Karpas-422 (cell line): ENCODE measurements at regions not wholly inside any gene's neighbourhood (a gene's known extent, or its start where the extent isn't known, plus 50 kb on each side); places are given as distances from the start of the nearest gene placed in this dataset.

ENCODE experiments used
- DNase-seq: peaks from one replicate; pipeline ENCODE4 v3.0.0-alpha.2; 2015
- H2AFZ ChIP-seq: fragments of 200-600 bp; sonication (generic); 2 replicates; pipeline ENCODE4 v1.6.1; 2014; ENCODE audit warnings: antibody characterized with exemption, low read length, mixed read lengths
- H3K27ac ChIP-seq: fragments of 200-600 bp; sonication (generic); 2 replicates; pipeline ENCODE4 v1.5.1; 2014; ENCODE audit warnings: mild to moderate bottlenecking, low read length, moderate library complexity
- H3K27me3 ChIP-seq: fragments of 200-600 bp; sonication (generic); 2 replicates; pipeline ENCODE4 v1.6.1; 2014; ENCODE audit warnings: low read length, mixed read lengths
- H3K36me3 ChIP-seq: fragments of 200-600 bp; sonication (generic); 2 replicates; pipeline ENCODE4 v1.6.1; 2014; ENCODE audit warnings: low read length, mixed read lengths; ENCODE audit not compliant: insufficient read depth
- H3K4me1 ChIP-seq: fragments of 200-600 bp; sonication (generic); 2 replicates; pipeline ENCODE4 v1.6.1; 2014; ENCODE audit warnings: mild to moderate bottlenecking, low read length, mixed read lengths
- H3K4me2 ChIP-seq: fragments of 200-600 bp; sonication (generic); 2 replicates; pipeline ENCODE4 v1.6.1; 2014; ENCODE audit warnings: low read length, low read depth, mild to moderate bottlenecking; ENCODE audit not compliant: poor library complexity, severe bottlenecking
- H3K4me3 ChIP-seq: fragments of 200-600 bp; sonication (generic); 2 replicates; pipeline ENCODE4 v1.5.1; 2014; ENCODE audit warnings: mild to moderate bottlenecking, antibody characterized with exemption, low read length, mixed read lengths
- H3K79me2 ChIP-seq: fragments of 200-600 bp; sonication (generic); 2 replicates; pipeline ENCODE4 v1.6.1; 2014; ENCODE audit warnings: mild to moderate bottlenecking, low read length, mixed read lengths
- H3K9ac ChIP-seq: fragments of 200-600 bp; sonication (generic); 2 replicates; pipeline ENCODE4 v1.6.0; 2014; ENCODE audit warnings: low read length
- H3K9me2 ChIP-seq: fragments of 200-600 bp; sonication (generic), shearing (Covaris generic); replicated peaks from 2 replicates; pipeline ENCODE4 v1.6.0; 2014; ENCODE audit warnings: mild to moderate bottlenecking, low read length, moderate library complexity; ENCODE audit not compliant: insufficient read depth
- H3K9me3 ChIP-seq: fragments of 300-700, 200-600 bp; sonication (generic); 2 replicates; pipeline ENCODE4 v1.6.1; 2014; ENCODE audit warnings: low read length, mixed read lengths
- H4K20me1 ChIP-seq: fragments of 200-600 bp; sonication (generic); 2 replicates; pipeline ENCODE4 v1.6.1; 2014; ENCODE audit warnings: mild to moderate bottlenecking, antibody characterized with exemption, low read length, low read depth; ENCODE audit not compliant: insufficient read depth

- no peaks in the 10 kb centered on the region for H3K79me2 ChIP-seq
- no peaks in the 10 kb centered on the region for H4K20me1 ChIP-seq
- H3K9ac ChIP-seq, result no peak overlapping the region
- no peak for DNase-seq
- no peak overlapping the region for H3K27ac ChIP-seq
- H3K9me3 ChIP-seq, result no peaks in the 10 kb centered on the region
- H3K4me3 ChIP-seq, result no peak overlapping the region
- no peak overlapping the region for H3K4me2 ChIP-seq
- no peak overlapping the region for H2AFZ ChIP-seq
- H3K36me3 ChIP-seq, result no peaks in the 10 kb centered on the region
- H3K9me2 ChIP-seq, result no peaks in the 10 kb centered on the region
- no peaks in the 10 kb centered on the region for H3K27me3 ChIP-seq
- H3K4me1 ChIP-seq, result no peaks in the 10 kb centered on the region
Observed at GRCh38 chr4:67054896-67055295, 490.4 kb downstream of the CENPC start.

DNA sequence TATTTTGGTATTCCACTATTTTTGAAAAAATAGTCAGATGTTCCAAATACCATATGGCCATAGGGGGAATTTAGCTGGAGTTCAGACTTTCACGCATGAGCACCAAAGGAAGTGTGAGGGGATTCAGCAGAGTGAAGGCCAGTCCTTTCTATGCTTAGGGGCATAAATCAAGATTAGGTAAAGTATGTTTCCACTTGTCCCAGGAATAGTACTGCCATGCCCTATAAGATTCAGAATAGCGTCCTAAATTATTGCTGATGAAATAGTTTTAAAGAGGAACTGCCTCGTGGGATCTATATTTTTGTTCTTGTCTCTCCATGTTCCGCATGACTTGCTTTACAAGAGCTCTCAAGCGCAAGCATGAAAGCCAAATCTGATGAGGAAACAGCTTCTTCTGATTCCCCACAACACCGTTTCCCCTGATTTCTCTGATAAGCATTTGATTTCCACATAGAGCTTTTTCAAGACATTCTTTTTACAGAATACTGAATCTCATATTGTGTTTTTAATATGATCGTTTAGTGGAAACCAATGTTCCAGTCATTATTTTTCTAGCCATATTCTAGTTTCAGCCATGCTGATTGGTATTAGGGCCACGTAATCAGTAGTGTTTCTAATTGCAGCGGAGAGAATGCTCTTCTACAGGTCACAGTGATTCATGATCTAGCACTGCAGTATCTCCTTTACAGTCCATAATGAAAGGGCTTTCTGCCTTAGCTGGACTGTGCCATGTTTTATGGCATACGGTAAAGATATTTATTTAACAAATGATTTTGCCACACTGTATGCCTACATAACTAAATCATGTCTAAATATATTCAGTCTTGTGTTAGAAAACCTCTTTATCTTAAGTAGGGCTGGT lies 492.3 kb downstream of the CENPC start:
- Histone ChIP-seq H3K79me2 (no peaks in the 10 kb centered on the region), H3K4me3 (no peak overlapping the region), H3K4me2 (no peak overlapping the region), H3K4me1 (no peaks in the 10 kb centered on the region), H3K9me3 (no peaks in the 10 kb centered on the region), H3K27ac (no peak overlapping the region), H3K27me3 (no peaks in the 10 kb centered on the region), H4K20me1 (no peaks in the 10 kb centered on the region), H3K9me2 (no peaks in the 10 kb centered on the region), H3K36me3 (no peaks in the 10 kb centered on the region), H2AFZ (no peak overlapping the region), H3K9ac (no peak overlapping the region)
- no peak for DNase-seq

DNA sequence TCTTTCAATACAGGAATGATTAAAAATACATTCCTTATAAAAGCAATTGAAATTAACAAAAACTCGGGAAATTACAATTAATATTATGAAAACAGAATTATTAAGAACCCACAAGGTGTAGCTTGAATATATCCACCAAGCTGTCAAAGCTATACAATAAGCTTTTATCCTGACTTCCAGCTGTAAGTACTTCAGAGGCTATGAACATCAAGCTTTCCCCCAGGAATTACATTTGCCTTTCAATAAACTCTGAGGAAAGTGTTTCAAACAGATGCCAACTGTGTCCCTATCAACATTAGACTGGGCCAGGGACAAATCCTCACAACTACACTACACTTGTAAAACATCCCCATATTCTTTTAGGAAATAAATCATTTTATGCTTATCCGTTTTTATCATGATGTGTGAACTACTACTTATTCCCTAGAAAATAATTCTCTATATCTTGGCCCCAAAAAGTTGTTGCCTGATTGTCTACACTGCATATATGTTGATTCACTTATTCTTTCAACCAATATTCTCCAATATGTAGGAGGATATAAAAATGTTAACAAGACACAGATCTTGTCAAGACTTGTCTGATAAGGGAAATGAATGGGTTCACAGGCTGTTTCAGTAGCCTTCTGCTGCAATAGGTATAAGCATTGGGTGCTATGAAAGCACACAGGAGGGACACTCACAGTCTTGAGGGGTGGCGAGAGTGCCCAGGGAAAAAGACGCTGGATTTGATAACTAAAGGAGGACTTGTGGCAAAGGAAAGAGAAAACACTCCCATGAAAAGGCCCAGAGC lies 494.1 kb downstream of the CENPC start:
- no peaks in the 10 kb centered on the region for H3K79me2 ChIP-seq
- H2AFZ ChIP-seq, result no peak overlapping the region
- H3K9me3 ChIP-seq, result no peaks in the 10 kb centered on the region
- no peaks in the 10 kb centered on the region for H3K36me3 ChIP-seq
- no peak overlapping the region for H3K27ac ChIP-seq
- no peaks in the 10 kb centered on the region for H3K4me1 ChIP-seq
- no peaks in the 10 kb centered on the region for H3K27me3 ChIP-seq
- no peak overlapping the region for H3K9ac ChIP-seq
- no peak overlapping the region for H3K4me3 ChIP-seq
- no peak overlapping the region for H3K4me2 ChIP-seq
- H3K9me2 ChIP-seq, result no peaks in the 10 kb centered on the region
- no peak for DNase-seq
- H4K20me1 ChIP-seq, result no peaks in the 10 kb centered on the region

DNA sequence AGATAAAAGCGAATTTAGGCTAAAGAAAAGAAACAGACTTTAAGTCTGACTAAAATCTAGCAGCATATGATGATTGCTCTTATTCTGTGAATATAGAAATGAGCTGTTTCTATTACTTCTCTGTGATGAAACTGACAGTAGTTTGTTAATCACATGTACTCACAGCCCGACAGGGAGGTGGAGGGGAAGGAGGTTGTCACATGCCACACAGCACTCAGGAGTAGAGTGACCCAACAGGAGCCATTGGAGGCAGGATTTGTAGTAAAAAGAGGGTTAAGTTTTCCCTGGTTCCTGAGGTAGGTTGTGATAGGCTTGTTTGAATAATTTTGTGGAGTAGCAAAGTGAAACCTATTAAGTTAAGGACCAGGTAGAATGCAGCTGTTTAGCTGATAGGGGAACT lies 495.9 kb downstream of the CENPC start:
- Histone ChIP-seq H3K36me3 (no peaks in the 10 kb centered on the region), H4K20me1 (no peaks in the 10 kb centered on the region), H3K4me3 (no peak overlapping the region), H3K9me2 (no peaks in the 10 kb centered on the region; the same call in 1 of the 2 replicates), H2AFZ (no peak overlapping the region), H3K4me1 (no peaks in the 10 kb centered on the region), H3K27ac (no peak overlapping the region), H3K79me2 (no peaks in the 10 kb centered on the region), H3K9me3 (0 out of 2 replicates have a peak, but pooled peaks cover 3% of the 10 kb centered on the region), H3K4me2 (no peak overlapping the region), H3K9ac (no peak overlapping the region), H3K27me3 (no peaks in the 10 kb centered on the region)
- DNase-seq, result no peak

- H3K9ac ChIP-seq, result no peak overlapping the region
- no peaks in the 10 kb centered on the region; the same call in 1 of the 2 replicates for H3K9me2 ChIP-seq
- no peak overlapping the region for H3K4me2 ChIP-seq
- H3K27ac ChIP-seq, result no peak overlapping the region
- no peak overlapping the region for H3K4me3 ChIP-seq
- no peaks in the 10 kb centered on the region for H3K4me1 ChIP-seq
- H3K36me3 ChIP-seq, result no peaks in the 10 kb centered on the region
- no peaks in the 10 kb centered on the region for H3K79me2 ChIP-seq
- H2AFZ ChIP-seq, result no peak overlapping the region
- no peak for DNase-seq
- H4K20me1 ChIP-seq, result no peaks in the 10 kb centered on the region
- H3K27me3 ChIP-seq, result no peaks in the 10 kb centered on the region
- H3K9me3 ChIP-seq, result 0 out of 2 replicates have a peak, but pooled peaks cover 3% of the 10 kb centered on the region
Observed at GRCh38 chr4:67048530-67048929, 496.8 kb downstream of the CENPC start.

GRCh38 chr4:67040315-67040714 lies 505.0 kb downstream of the CENPC start:
- Histone ChIP-seq H3K4me3 (no peak overlapping the region), H3K4me2 (no peak overlapping the region), H3K27ac (no peak overlapping the region), H3K4me1 (no peaks in the 10 kb centered on the region), H4K20me1 (no peaks in the 10 kb centered on the region), H3K9me3 (peaks cover 13% of the 10 kb centered on the region), H2AFZ (no peak overlapping the region), H3K27me3 (no peaks in the 10 kb centered on the region), H3K9ac (no peak overlapping the region), H3K79me2 (no peaks in the 10 kb centered on the region), H3K36me3 (no peaks in the 10 kb centered on the region), H3K9me2 (no peaks in the 10 kb centered on the region; the same call in 1 of the 2 replicates)
- no peak for DNase-seq

DNA sequence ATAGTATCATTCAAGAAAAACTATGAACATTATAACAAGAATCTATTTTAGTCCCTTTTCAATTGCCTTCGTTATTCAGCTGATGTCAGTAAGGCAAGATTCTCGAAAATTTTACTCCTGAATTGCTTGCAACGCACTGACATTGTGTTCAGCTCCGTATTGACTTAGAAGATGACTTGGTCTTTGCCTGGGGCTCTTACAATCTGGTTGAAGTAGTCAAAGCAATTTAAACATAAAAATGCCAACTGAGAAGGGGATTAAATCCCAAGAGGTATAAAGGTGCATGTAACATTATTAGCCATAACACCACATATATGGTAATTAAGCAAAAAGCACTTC lies 507.1 kb downstream of the CENPC start:
- no peaks in the 10 kb centered on the region for H3K4me1 ChIP-seq
- DNase-seq, result no peak
- H4K20me1 ChIP-seq, result no peaks in the 10 kb centered on the region
- H3K79me2 ChIP-seq, result no peaks in the 10 kb centered on the region
- H3K4me2 ChIP-seq, result no peak overlapping the region
- no peak overlapping the region for H3K9ac ChIP-seq
- no peaks in the 10 kb centered on the region for H3K36me3 ChIP-seq
- H3K9me3 ChIP-seq, result peaks cover 18% of the 10 kb centered on the region
- H3K4me3 ChIP-seq, result no peak overlapping the region
- H2AFZ ChIP-seq, result no peak overlapping the region
- no peaks in the 10 kb centered on the region for H3K27me3 ChIP-seq
- no peak overlapping the region for H3K27ac ChIP-seq
- no peaks in the 10 kb centered on the region for H3K9me2 ChIP-seq

DNA sequence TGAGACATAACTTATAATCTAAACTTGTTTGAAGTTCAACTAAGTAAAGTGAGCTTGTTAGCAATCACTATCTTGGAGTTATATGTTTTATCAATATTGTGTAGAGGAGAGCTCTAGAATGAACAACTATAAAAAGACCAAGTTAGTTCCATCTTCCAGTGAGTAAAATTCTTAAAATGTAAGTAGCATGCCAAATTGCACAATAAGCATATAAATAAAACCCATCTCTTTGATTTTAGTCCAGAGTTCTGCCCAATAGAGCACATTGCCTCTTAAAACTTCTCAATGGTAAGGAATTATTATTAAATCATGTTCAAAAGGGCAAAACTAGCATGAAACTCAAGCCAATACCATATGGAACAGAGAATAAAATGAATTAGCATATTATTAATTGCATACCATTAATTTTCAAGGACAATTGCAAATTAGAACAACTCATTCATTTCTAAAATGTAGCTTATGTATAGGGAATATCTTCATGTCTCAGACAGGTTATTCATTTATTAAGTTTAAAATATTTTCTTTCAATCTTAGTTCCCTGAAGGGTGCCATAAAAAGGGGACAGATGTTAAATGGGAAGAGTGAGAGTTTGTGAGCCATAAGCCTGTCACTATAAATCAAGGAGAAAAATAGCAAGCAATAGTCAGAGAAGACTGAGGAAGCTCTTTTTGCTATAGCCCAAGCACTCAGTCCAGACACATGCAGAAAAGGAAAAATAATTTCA lies 507.6 kb downstream of the CENPC start:
- Histone ChIP-seq H3K27me3 (no peaks in the 10 kb centered on the region), H3K79me2 (no peaks in the 10 kb centered on the region), H3K4me2 (no peak overlapping the region), H3K4me3 (no peak overlapping the region), H3K9me2 (no peaks in the 10 kb centered on the region), H3K27ac (no peak overlapping the region), H2AFZ (no peak overlapping the region), H3K9me3 (peaks cover 19% of the 10 kb centered on the region), H3K9ac (no peak overlapping the region), H3K4me1 (no peaks in the 10 kb centered on the region), H4K20me1 (no peaks in the 10 kb centered on the region), H3K36me3 (no peaks in the 10 kb centered on the region)
- no peak for DNase-seq
